Activated CD4-positive, CD25-positive, alpha-beta regulatory T cell (primary cell): ENCODE measurements at regions not wholly inside any gene's neighbourhood (a gene's known extent, or its start where the extent isn't known, plus 50 kb on each side); places are given as distances from the start of the nearest gene placed in this dataset.
"Not testable (repeated sequence)": the region's sequence is repeated elsewhere in the genome, so short reads cannot be mapped to it uniquely, and the experiment has no call there.

Source experiments
- DNase-seq, 4 experiments: peaks; one replicate each; lab custom pipeline; 2025; lab: John Stamatoyannopoulos, UW

DNA sequence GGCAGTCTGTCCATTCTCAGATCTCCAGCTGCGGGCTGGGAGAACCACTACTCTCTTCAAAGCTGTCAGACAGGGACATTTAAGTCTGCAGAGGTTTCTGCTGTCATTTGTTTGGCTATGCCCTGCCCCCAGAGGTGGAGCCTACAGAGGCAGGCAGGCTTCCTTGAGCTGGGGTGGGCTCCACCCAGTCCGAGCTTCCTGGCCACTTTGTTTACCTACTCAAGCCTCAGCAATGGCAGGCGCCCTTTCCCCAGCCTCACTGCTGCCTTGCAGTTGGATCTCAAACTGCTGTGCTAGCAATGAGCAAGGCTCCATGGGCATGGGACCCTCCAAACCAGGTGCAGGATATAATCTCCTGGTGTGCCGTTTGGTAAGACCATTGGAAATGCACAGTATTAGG is 1154.5 kb upstream of the ACO1 start:
- not testable (repeated sequence) for DNase-seq

DNA sequence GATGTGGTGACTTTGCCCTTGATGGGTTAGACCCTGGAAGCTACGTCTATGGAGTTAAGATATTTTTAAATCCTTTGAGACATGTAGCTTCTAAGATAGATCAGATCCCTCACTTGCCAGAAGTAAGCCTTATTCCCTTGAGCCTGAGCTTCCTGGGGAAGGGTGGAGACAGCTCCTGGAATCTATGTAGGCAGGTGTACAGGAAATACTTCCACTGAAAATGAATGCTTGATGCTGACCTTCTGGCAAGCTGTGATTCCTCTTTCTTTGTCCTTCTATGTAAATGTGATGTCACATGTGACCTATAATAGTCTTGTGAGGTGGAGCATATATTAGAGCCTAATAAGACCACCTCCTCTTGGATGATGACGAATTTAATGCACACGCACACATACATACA is 1152.0 kb upstream of the ACO1 start:
- DNase-seq: no peak

DNA sequence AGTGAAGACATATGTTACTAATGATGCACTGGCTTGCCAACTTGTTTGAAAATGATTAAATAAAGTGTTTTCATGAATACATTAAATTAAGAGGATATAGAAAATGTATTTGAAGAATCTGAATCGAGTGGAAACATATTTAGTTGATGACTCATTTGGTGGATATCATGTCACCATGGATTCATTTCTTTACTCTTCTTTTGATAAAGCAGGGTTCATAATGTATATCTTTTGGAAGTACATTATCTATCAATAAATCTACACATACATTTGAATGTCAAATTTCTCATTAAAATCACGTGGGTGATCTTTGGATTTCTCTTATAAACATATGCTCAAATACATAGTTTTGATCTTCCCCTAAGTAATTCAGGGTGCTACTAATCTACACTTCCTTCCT is 1148.1 kb upstream of the ACO1 start:
- no peak for DNase-seq

DNA sequence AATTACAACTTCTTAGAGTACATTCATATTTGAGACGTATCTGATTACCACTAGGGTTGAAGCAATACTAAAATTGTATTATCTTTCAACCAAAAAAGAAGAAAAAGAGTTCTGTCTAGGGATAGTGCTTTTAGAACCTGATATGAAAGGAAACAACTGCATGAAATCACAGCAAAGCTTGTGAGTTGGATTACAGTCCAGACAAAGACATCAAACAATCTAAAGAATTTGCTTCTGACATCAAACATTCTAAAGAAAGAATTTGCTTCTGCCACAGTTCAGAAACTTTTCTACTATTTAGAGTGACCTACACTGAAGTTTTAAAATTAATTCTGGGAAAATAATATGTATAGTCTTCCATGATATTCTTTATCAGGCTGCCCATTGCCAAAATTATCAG is 1141.1 kb upstream of the ACO1 start:
- no peak for DNase-seq

DNA sequence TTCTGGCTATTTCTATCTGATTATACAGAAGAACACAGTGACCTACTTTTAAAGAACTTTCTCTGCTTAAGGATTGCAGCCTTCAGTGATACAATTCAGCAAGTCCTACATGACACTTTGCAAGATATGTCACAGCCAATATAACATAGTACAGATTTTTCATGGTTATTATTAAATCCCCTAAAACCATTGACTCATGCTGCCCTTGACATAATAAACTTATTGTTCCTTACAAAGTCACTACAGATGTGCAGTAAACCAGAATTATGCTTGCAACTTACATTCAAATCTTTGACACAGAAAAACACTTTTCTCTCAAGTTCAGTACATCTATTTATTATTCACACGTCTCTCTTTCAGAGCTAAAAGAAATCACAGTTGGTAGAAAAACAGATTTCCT is 1136.3 kb upstream of the ACO1 start:
- DNase-seq: no peak

DNA sequence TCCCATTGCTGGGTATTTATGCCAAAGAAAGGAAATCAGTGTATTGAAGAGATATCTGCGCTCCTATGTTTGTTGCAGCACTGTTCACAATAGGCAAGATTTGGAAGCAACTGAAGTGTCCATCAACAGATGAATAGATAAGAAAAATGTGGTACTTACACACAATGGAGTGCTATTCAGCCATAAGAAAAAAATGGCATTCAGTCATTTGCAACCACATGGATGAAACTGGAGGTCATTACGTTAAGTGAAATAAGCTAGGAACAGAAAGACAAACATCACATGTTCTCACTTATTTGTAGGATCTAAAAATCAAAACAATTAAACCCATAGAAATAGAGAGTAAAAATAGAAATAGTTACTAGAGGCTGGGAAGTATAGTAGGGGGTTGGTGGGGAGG is 1133.1 kb upstream of the ACO1 start:
- no peak for DNase-seq

DNA sequence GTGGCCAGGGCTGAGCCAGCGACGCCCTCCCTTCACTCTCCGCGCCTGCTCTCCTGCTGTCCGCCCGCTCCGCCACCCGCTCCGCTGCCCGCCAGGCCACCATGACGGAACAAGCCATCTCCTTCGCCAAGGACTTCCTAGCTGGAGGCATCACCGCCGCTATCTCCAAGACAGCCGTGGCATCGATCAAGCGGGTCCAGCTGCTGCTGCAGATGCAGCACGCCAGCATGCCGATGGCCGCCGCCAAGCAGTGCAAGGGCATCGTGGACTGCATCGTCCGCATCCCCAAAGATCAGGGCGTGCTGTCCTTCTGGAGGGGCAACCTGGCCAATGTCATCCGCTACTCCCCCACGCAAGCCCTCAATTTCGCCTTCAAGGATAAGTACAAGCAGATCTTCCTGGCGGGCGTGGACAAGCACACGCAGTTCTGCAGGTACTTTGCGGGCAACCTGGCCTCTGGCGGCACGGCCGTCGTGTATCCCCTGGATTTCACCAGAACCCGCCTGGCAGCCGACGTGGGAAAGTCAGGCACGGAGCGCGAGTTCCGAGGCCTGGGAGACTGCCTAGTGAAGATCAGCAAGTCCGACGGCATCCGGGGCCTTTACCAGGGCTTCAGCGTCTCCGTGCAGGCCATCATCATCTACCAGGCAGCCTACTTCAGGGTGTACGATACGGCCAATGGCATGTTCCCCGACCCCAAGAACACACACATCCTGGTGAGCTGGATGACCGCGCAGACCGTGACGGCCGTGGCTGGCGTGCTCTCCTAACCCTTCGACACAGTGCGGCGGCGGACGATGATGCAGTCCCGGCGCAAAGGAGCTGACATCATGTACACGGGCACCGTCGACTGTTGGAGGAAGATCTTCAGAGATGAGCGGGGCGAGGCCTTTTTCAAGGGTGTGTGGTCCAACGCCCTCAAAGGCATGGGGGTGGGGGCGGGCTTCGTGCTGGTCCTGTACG is 1130.4 kb upstream of the ACO1 start:
- DNase-seq: no peak

DNA sequence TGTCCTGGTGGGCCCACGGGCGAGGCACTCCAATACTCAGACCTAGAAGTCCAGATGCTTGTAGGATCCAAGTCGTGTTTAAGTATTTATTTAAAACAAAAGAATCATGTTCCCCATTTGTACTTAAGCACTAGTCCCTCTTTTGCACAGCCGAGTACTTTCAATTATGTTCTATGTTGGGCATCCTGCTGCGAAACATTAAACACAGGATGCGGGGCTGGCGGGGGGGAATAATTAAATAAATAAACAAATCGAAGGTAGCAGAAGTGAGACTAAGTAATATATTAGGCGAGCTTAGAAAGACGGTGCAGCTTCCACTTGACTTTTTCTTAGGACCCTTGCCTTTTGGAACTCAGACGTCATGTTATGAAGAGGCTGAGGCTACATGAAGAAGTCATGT is 1129.2 kb upstream of the ACO1 start:
- no peak for DNase-seq

DNA sequence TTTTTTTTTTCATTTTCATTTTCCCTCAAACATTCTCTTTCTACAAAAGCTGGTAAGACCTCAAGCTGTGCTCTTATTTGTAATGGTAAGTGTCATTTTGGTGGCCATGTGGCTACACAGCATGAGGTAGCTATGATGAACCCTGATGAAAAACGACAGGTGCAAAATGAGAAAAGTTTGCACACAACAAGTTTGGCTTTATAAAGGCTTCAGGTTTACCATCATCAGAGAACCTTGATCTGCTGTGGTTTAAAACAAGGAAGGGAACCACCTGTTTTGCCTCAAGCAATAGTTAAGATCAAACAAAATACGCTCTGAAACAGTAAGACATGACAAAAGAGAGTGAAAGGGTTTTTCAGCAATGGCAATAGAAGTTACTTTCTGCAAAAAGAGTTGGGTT is 1124.6 kb upstream of the ACO1 start:
- DNase-seq: no peak

DNA sequence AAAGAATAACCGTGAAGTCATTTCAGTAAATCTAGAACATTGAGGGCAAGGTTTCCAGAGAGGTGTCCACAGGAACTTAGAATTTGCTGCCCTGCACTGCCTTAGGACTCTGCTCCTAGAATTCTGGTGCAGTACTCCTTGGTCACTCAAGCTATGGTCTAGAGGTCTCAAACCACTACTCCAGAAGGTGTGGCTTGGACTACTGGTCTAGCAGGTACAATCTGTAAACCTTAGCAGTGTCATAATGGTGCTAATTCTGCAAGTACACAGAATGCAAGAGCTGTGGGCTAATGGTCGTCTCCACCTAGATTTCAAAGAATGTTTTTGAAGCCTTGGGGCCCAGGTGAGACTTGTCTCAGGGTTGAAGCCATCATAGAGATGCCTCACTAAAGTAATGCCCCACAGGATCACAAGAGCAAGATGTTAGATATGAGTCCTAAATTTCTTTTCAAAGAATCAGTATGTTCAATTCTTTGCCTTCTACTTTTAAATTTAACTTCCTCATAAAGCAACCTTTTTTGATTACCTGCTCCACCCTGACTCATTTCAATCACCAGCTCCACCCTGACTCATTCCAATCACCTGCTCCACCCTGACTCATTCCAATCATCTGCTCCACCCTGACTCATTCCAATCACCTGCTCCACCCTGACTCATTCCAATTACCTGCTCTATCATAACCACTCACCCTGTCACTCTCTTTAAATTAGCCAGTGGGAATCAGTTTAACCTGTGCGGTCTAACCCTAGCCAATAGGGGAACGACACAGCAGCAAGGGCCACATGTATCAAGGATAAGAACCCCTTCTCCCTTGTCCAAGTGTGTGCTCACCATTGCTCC is 1111.8 kb upstream of the ACO1 start:
- DNase-seq: no peak

DNA sequence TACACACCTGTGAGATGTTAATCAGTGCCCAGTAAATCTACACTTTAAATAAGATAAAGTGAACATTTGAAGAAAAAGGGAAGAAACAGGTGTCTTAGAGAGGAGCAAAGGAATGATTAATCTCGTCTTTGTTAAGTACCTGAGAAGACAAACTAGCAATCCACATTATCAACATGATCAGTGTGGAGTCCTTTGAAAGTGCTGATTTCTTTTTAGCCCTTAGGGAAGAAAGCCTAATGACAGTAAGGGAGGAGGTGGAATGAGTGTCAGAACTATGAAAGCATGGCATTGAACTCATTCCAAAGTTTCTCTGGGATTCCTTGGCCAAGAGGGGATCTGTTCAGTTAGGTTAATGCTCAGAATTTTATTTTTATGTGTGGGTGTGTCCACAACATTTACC is 1109.0 kb upstream of the ACO1 start:
- no peak for DNase-seq

DNA sequence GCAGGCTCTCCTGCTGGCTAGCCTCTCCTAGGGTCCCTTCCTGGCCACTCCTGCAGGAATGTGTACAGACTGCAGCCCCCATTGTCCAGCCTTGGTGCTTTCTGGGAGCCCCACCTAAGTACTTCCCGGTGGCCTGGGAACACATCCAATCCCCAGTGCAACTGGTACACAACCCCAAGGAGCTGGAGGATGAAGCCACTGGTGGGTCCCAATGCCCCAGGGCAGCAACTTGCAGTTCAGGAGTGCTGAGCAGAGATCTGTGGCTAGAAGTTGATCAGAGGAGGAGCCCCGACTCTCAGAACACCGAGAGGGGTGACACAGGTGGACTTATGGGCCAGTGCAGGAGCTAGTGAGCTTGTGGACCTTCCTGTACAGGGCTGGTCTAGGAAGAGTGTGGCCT is 1093.7 kb upstream of the ACO1 start:
- DNase-seq: no peak

DNA sequence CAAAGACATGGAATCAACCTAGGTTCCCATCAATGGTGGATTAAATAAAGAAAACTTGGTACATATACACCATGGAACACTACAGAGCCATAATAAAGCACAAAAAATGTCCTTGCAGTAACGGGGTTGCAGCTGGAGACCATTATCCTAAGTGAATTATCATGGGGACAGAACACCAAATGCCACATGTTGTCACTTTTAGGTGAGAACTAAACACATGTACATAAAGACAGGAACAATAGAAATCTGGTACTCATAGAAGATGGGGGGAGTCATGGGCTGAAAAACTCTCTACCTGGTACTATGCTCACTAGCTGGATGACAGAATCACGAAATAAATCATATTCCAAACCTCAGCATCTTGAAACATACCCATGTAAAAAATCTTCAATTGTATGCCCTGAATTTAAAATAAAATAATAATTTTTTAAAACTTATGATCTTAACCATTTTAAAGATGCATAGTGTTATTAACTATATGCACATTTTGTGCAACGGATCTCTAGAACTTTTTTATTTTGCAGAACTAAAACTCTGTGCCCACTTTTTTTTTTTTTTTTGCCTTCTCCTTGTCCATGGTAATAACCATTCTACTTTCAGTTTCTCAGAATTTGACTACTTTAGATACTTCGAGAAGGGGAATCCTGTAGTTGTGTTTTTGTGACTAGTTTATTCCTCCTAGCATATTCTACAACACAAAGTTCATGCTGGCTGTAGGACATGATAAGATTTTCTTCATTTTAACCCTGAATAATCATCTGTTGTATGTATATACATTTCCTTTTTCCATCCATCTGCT is 1081.6 kb upstream of the ACO1 start:
- DNase-seq: no peak

DNA sequence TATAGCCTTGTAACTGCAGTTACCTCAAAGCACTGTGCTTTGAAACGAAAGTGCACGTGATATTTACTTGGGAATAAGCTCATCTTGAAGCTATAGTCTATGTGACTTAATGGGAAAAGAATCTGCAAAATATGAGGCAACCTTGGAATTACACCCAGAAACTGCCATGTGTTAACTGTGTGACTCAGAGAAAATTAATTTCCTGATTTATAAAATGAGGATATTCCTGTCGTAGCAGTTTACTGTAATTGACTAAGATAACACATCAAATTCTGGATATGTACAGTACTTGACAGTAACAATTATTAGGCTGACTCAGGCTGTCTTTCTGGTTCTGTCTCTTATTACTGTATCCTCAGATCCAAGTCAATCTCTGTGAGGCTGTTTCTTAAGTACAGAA is 1079.9 kb upstream of the ACO1 start:
- DNase-seq: no peak

DNA sequence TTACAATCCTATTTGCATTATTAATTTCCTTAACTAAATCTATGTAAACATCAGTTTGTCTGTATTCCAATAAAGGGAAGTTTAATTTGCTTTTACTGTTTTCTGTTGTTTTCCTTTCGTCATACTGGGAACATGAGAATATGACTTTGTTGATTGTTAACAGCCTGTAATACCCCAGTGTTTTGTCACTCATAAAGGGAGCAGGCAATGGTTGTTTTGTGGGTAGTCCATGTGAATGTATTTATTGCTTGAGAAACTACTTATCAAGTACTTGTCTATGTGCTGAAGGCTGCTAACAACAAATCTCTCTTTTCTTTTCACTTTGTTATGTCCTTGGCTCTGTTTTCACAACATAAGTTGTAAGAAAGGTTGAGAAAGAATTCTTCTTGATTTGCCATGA is 1070.2 kb upstream of the ACO1 start:
- DNase-seq: no peak

DNA sequence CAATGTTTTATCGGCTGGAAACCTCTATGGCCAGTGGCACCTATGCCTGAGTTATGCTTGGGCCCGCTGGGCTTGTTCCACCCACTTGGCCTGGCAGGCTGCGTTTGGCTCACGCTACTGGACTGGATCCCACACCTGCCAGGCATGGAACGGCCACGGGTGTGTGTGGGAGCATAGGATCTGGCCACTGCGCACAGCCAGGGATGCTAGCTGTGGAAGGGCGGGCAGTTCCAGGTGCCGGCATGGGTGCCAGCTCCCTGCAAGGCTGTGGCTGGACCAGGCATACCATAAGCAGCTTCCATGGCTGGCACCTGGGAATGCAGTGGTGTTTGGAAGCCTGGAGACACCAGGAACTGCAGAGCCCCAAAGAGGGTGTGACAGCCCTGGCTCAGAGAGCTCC is 1063.9 kb upstream of the ACO1 start:
- no peak for DNase-seq

DNA sequence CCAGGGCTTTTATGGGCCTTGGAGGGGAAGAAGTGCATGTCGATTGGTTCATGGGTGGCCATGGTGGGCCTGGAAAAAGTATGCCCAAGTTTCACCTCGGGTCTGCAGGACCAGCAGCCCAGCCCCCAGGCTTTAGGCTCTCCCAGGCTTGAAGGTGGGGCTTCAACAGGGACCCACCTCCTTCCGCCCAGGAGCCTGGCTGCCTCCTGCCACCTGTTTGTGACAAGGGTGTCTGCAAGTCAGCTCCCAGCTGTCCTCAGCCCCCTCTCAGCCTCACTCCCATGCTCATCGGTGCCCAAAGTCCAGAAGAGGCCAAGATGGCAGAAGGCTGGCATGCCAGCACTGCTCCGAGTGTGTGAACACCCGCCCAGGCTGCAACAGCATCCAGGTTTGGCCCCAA is 1063.2 kb upstream of the ACO1 start:
- no peak for DNase-seq

DNA sequence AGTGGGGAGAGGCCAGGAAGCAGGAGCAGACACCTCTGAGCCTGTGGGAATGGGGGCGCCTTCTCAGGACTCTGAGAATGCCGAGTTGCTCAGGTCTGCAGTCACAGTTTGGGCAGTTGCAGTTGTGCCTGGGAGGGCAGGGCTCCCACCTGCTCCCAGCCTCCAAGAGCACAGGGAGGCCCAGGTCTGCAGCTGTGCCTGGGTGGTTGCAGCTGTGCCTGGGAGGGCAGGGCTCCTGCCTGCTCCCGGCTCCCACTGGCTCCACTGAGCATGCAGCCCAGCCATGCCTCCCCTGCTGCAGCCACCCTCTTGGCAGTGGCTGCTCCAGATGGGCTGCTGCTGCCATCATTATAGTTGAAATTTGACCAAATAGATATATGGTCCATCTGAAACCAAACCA is 1062.8 kb upstream of the ACO1 start:
- DNase-seq: no peak

DNA sequence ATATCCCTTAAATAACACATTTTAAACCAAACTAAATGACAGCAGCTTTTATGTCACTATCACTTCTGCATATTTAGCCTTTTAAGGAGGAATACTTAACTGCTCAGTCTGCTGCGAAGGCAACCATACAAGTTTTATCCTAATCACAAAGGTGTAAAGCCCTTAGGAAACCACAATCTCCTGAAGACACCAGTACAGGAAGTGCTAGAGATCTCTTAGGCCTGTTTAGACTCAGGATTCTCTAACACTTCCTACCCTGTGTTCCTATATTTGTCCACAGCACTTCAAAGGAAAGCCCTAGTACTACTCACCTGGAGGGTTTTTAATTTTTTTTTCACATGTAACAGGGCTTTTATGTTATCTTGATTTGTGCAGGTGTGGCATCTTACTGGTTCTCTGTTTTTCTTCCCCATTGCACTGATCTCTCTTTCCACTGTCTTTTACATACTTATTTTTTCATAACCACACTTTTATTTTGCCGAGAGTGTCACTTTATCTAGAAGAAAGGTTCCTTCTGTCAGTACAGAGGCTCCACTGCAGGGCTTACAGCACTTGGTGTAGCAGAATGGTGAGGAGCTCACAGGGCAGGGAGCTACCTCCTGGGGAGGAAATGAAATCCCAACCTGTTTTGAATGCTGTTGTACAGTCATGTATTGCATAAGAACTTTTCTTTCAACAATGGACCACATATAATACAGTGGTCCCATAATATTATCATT is 1060.6 kb upstream of the ACO1 start:
- DNase-seq: no peak

DNA sequence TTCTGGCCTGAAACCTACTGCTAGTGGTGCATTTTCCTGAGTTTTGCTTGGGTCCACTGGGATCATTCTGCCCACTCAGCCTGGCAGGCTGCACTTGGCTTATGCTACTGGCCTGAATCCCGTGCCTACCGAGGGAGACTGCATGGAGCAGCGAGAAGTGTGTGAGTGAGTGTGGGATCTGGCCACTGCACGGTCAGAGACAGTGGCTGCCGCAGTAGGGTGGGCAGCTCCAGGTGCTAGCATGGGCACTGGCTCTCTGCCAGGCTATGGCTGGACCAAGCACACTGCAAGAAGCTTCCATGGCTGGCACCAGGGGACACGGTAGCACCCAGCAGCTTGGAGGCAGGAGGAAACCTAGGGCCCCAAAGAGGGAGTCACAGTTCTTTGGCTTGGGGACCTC is 1058.7 kb upstream of the ACO1 start:
- DNase-seq: no peak

DNA sequence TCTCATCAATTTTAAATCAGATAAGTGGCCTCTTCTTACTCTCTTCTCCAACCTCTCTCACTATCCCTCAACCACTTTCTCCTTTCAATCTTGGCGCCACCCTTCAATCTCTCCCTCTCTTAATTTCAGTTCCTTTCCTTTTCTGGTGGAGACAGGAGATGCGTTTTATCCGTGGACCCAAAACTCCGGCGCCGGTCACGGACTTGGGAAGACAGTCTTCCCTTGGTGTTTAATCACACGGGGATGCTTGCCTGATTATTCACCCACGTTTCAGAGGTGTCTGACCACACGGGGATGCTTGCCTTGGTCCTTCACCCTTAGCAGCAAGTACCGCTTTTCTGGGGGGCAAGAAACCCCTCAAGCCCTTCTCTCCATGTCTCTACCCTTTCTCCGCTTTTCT is 1057.6 kb upstream of the ACO1 start:
- DNase-seq: not testable (repeated sequence)
